Mucosa of descending colon (tissue), 3 donors: ENCODE measurements at regions not wholly inside any gene's neighbourhood (a gene's known extent, or its start where the extent isn't known, plus 50 kb on each side); places are given as distances from the start of the nearest gene placed in this dataset.

ENCODE experiments used
- ATAC-seq: fragments of 200-7000 bp; cut with Tn5 transposase; one replicate; pipeline ENCODE4 v1.9.1; 2020; ENCODE audit warnings: mild to moderate bottlenecking, moderate library complexity
- DNase-seq, 3 donors: peaks; one replicate each; pipeline ENCODE4 v3.0.0-alpha.2; 2020
- H3K36me3 ChIP-seq: fragments of 200-600 bp; one replicate; pipeline ENCODE4 v1.8.0; 2021; ENCODE audit warnings: low read depth, mild to moderate bottlenecking
- H3K4me1 ChIP-seq: fragments of 200-600 bp; one replicate; pipeline ENCODE4 v1.8.0; 2021; ENCODE audit warnings: low read depth, mild to moderate bottlenecking
- H3K4me3 ChIP-seq: fragments of 200-600 bp; one replicate; pipeline ENCODE4 v1.8.0; 2021; ENCODE audit warnings: mild to moderate bottlenecking
- H3K9me3 ChIP-seq: fragments of 200-600 bp; one replicate; pipeline ENCODE4 v1.8.0; 2021; ENCODE audit warnings: mild to moderate bottlenecking
- CTCF ChIP-seq: fragments of 200-600 bp; IDR thresholded peaks from one replicate; pipeline ENCODE4 v1.8.0; 2022; ENCODE audit warnings: antibody characterized with exemption, mild to moderate bottlenecking
- intact Hi-C, 2 donors: fragments of 100-400 bp; cut with DNase I in 1 of 2; cut with micrococcal nuclease in 1 of 2; formaldehyde crosslinking; loops; one replicate each; pipeline versions ENCODE4 v1.11.0 to v1.11.1; 2022; cut with DNase I, micrococcal nuclease
- donor health status: DM: no; HTN: no; CAD: no; lungs with moderate emphysema.
- donor health status: DM: no; HTN: no; CAD: no.
- donor health status: DM: no; HTN: yes; CAD: no.

DNA sequence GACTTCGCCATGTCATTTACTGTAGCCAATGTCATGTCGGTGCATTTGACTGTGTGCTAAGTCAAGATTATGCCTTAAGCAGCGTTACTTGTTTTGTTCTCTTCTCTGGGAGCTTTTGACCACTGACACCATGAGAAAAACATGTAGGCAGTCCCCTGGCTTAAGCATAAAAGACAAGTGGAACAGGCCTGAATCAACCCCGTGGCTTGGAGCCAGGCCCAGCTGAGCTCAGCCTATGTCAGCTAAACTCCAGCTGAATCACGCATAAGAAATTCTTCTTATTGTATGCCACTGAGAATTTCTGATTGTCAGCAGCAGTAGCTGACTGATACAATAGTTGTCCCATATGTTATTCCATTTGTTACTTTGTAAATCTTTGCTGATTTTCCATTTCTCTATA is 261.9 kb downstream of the CBLL2 start:
- Histone ChIP-seq H3K4me3 (no peak overlapping the region), H3K9me3 (no peaks in the 10 kb centered on the region), H3K4me1 (no peaks in the 10 kb centered on the region), H3K36me3 (no peaks in the 10 kb centered on the region)
- TF ChIP-seq CTCF, result no peak
- DNase-seq, result peak; percentile 1 to 28 (median 16)
- intact Hi-C loops, result no loop called here
- no peak for ATAC-seq

GRCh38 chrX:22536746-22537304 is 264.1 kb downstream of the CBLL2 start:
- DNase-seq (no peak), ATAC-seq (no peak)
- no peaks in the 10 kb centered on the region for H3K4me1 ChIP-seq
- no peaks in the 10 kb centered on the region for H3K9me3 ChIP-seq
- H3K36me3 ChIP-seq, result no peaks in the 10 kb centered on the region
- intact Hi-C loops, result no loop called here
- H3K4me3 ChIP-seq, result no peak overlapping the region
- no peak for TF ChIP-seq CTCF

GRCh38 chrX:22538580-22538979 is 265.9 kb downstream of the CBLL2 start:
- Histone ChIP-seq H3K4me1 (no peaks in the 10 kb centered on the region), H3K9me3 (no peaks in the 10 kb centered on the region), H3K4me3 (no peak overlapping the region), H3K36me3 (no peaks in the 10 kb centered on the region)
- DNase-seq, result no peak
- intact Hi-C loops, result no loop called here
- no peak for TF ChIP-seq CTCF
- ATAC-seq, result no peak

DNA sequence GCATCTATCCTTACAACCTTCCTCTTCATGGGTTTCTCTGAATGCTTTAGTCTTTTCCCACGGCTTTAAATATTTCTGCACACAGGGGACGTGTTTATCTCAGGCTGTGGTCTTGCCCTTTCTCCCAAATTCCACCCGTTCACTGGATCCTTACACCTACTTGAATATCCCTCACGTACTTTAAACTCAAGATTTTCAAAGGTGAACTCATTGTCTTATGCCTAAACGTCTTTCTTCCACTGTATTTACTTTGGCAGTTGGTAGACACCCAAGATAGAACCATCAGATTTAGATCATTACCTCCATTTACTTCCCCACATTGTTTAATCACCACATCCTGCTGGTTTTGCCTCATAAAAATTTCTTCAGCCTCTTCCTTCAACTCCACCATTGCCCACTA is 269.2 kb downstream of the CBLL2 start:
- no peak for DNase-seq
- no peak overlapping the region for H3K4me3 ChIP-seq
- TF ChIP-seq CTCF, result no peak
- no peaks in the 10 kb centered on the region for H3K36me3 ChIP-seq
- intact Hi-C loops, result no loop called here
- no peaks in the 10 kb centered on the region for H3K9me3 ChIP-seq
- no peaks in the 10 kb centered on the region for H3K4me1 ChIP-seq
- ATAC-seq, result no peak

DNA sequence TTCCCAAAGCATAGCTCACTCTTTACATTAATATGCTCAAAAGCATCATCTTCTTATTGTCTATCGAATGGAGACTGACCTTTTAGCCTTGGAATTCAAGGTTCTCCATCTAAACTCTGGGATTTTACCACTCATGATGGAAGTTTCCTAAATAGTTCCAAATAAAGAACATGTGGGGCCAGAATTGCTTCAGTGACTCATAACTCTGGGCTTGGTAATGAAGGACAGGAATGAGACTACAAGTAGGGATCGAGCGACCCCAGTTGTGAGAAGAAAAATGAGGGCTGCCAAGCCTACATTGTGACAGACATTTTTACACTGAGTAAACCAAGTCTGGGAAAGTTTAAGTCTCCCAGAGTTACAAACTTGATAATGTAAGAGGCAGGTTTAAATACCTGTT is 269.9 kb downstream of the CBLL2 start:
- H3K4me3 ChIP-seq, result no peak overlapping the region
- no peak for ATAC-seq
- intact Hi-C loops, result no loop called here
- no peak for DNase-seq
- no peaks in the 10 kb centered on the region for H3K4me1 ChIP-seq
- H3K9me3 ChIP-seq, result no peaks in the 10 kb centered on the region
- no peaks in the 10 kb centered on the region for H3K36me3 ChIP-seq
- TF ChIP-seq CTCF, result no peak

GRCh38 chrX:22559506-22559905 is 286.8 kb downstream of the CBLL2 start:
- DNase-seq (no peak), ATAC-seq (no peak)
- no peak overlapping the region for H3K4me3 ChIP-seq
- no peaks in the 10 kb centered on the region for H3K9me3 ChIP-seq
- intact Hi-C loops, result no loop called here
- no peaks in the 10 kb centered on the region for H3K36me3 ChIP-seq
- H3K4me1 ChIP-seq, result no peaks in the 10 kb centered on the region
- TF ChIP-seq CTCF, result no peak
